Calu3 (cell line): ENCODE measurements at regions not wholly inside any gene's neighbourhood (a gene's known extent, or its start where the extent isn't known, plus 50 kb on each side); places are given as distances from the start of the nearest gene placed in this dataset.

Experiments
- BruUV-seq: library from RNA; stranded (reverse); fragments of 400-500 nt; replicated peaks from 2 replicates; lab custom pipeline; 2021; lab: Mats Ljungman, UMichigan
- CTCF ChIA-PET: fragments of 300-600 bp; sonication (Branson Sonifier 250); formaldehyde crosslinking; loops from one replicate; lab custom pipeline; 2022; ENCODE audit warnings: antibody characterized with exemption; lab: Charles Lee
- DNase-seq: peaks from one replicate; pipeline ENCODE4 v3.0.0; 2022
- H3K27ac Mint-ChIP-seq: one replicate; pipeline ENCODE4 v1.8.0; 2022; ENCODE audit warnings: mixed read lengths; ENCODE audit not compliant: unreplicated experiment
- H3K27me3 Mint-ChIP-seq: one replicate; pipeline ENCODE4 v1.8.0; 2022; ENCODE audit warnings: mixed read lengths; ENCODE audit not compliant: unreplicated experiment
- H3K36me3 Mint-ChIP-seq: one replicate; pipeline ENCODE4 v1.8.0; 2022; ENCODE audit warnings: mild to moderate bottlenecking, moderate library complexity, mixed read lengths; ENCODE audit not compliant: insufficient read depth, unreplicated experiment
- H3K4me1 Mint-ChIP-seq: one replicate; pipeline ENCODE4 v1.8.0; 2022; ENCODE audit warnings: mild to moderate bottlenecking, low read depth, mixed read lengths; ENCODE audit not compliant: unreplicated experiment
- H3K4me3 Mint-ChIP-seq: one replicate; pipeline ENCODE4 v1.8.0; 2022; ENCODE audit warnings: mild to moderate bottlenecking, low read depth, moderate library complexity, mixed read lengths; ENCODE audit not compliant: unreplicated experiment
- H3K9me3 Mint-ChIP-seq: one replicate; pipeline ENCODE4 v1.8.0; 2022; ENCODE audit warnings: low read depth, mixed read lengths; ENCODE audit not compliant: unreplicated experiment
- intact Hi-C: fragments of 100-400 bp; cut with micrococcal nuclease; formaldehyde crosslinking; loops from one replicate; pipeline ENCODE4 v1.10.0; 2022; ENCODE audit not compliant: unreplicated experiment
- TF ChIP-seq, protein P1 (sequence below): fragments of 200-600 bp; IDR thresholded peaks from one replicate; pipeline ENCODE4 v1.8.0; 2022; ENCODE audit warnings: antibody characterized with exemption; ENCODE audit not compliant: unreplicated experiment

DNA sequence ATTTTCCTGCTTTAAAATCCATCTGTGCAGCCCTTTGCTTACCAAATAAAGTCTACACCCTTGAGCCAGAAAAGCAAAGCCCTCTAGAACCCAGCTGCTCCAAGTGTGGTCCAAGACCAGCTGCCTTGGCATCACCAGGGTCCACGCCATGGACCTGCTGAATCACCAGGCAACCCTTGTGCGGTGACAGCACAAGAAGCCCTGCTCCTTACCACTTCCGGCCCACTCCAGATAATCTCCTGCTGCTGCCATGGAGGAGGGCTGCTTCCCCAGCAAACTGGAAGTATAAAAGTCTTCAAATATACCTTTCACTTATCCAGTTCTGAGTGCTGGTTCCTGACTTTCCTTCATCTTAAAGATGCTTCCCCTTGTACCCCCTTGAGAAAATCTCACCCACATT is 106.0 kb upstream of the PKDCC start:
- BruUV-seq, result no TSS peak
- peaks cover 23% of the 10 kb centered on the region for H3K4me1 Mint-ChIP-seq
- CTCF ChIA-PET, result no interaction called here
- intact Hi-C loops, result no loop called here
- H3K9me3 Mint-ChIP-seq, result no peaks in the 10 kb centered on the region
- TF ChIP-seq, protein P1, sequence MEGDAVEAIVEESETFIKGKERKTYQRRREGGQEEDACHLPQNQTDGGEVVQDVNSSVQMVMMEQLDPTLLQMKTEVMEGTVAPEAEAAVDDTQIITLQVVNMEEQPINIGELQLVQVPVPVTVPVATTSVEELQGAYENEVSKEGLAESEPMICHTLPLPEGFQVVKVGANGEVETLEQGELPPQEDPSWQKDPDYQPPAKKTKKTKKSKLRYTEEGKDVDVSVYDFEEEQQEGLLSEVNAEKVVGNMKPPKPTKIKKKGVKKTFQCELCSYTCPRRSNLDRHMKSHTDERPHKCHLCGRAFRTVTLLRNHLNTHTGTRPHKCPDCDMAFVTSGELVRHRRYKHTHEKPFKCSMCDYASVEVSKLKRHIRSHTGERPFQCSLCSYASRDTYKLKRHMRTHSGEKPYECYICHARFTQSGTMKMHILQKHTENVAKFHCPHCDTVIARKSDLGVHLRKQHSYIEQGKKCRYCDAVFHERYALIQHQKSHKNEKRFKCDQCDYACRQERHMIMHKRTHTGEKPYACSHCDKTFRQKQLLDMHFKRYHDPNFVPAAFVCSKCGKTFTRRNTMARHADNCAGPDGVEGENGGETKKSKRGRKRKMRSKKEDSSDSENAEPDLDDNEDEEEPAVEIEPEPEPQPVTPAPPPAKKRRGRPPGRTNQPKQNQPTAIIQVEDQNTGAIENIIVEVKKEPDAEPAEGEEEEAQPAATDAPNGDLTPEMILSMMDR, result no peak
- H3K36me3 Mint-ChIP-seq, result no peaks in the 10 kb centered on the region
- H3K27me3 Mint-ChIP-seq, result no peaks in the 10 kb centered on the region
- no peak overlapping the region for H3K27ac Mint-ChIP-seq
- H3K4me3 Mint-ChIP-seq, result no peak overlapping the region
- DNase-seq, result no peak

DNA sequence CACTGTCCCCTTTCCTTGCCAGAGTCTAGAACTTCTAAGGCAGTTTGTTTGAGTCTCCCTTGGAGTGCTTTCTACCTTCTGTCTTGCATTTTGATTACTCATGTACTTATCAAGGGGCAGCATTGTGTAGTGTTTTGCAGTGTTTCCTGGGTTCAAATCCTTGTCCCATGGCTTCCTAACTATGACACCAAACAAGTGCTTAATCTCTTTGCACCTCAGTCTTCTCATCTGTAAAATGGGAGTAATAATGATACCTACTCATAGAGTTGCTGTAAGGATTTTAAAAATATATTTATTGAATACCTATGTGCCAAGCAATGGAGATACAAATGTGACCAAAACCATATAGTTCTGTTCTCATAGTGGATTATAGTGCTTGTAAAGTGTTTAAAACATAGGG is 105.5 kb upstream of the PKDCC start:
- H3K4me3 Mint-ChIP-seq, result no peak overlapping the region
- no peaks in the 10 kb centered on the region for H3K9me3 Mint-ChIP-seq
- intact Hi-C loops, result no loop called here
- BruUV-seq, result no TSS peak
- TF ChIP-seq, protein P1, result no peak
- H3K27ac Mint-ChIP-seq, result no peak overlapping the region
- H3K27me3 Mint-ChIP-seq, result no peaks in the 10 kb centered on the region
- H3K4me1 Mint-ChIP-seq, result peaks cover 23% of the 10 kb centered on the region
- H3K36me3 Mint-ChIP-seq, result no peaks in the 10 kb centered on the region
- CTCF ChIA-PET, result no interaction called here
- no peak for DNase-seq

DNA sequence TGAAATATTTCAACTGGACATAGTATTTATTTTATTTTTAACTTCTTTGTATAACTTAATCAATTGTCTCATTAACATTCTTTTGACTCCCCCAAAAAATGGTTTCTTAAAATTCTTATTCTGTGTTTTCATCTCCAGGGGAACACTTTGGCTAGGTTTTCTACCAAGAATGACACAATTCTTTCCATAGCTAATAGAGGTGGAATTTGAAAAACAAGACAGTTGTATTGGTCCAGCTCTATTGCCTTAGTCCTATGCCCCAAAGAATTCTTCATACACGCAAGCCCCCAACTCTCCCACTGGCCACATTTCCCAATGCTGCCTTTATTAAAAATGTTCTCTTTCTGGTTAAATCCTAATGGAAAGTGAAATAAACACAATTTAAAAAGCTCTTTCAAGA is 104.7 kb upstream of the PKDCC start:
- TF ChIP-seq, protein P1, result no peak
- no peak overlapping the region for H3K27ac Mint-ChIP-seq
- CTCF ChIA-PET, result no interaction called here
- peaks cover 8% of the 10 kb centered on the region for H3K27me3 Mint-ChIP-seq
- no peak for DNase-seq
- peaks cover 20% of the 10 kb centered on the region for H3K4me1 Mint-ChIP-seq
- no peak overlapping the region for H3K4me3 Mint-ChIP-seq
- H3K9me3 Mint-ChIP-seq, result no peaks in the 10 kb centered on the region
- no TSS peak for BruUV-seq
- intact Hi-C loops, result no loop called here
- H3K36me3 Mint-ChIP-seq, result no peaks in the 10 kb centered on the region

DNA sequence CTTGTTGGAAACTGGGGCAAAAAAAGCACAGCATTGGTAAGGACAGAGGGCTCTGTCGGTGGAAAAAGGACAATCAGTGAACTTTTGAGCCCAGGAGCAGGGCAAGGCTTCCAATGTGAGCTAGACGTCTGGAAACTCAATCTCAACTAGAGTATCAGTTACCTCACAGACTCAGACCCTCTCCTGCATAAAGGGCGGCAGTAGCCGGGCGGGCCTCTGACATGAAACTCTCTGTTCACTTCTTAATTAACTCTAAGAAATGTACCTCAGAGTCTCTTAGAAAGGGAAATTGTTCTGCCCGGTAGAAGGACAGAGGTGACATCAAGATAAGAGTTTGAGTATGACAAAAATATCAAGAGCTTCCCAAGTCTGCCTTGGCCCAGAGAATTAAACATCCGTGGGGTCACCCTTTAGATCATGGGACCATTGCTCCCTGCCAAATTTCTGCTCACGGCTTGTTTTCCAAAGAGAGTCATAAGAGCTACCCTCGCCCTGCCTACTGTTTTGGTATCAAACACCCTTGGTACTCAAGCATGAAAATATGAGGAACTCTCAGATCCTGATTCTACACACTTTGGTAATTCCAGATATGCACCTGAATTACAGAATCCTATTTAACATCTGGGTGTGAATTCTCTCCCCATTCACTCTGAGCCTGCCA is 103.5 kb upstream of the PKDCC start:
- H3K4me1 Mint-ChIP-seq, result peaks cover 10% of the 10 kb centered on the region
- H3K27me3 Mint-ChIP-seq, result peaks cover 13% of the 10 kb centered on the region
- intact Hi-C loops, result no loop called here
- H3K9me3 Mint-ChIP-seq, result no peaks in the 10 kb centered on the region
- no peak overlapping the region for H3K4me3 Mint-ChIP-seq
- no peak overlapping the region for H3K27ac Mint-ChIP-seq
- no TSS peak for BruUV-seq
- no peak for DNase-seq
- no peaks in the 10 kb centered on the region for H3K36me3 Mint-ChIP-seq
- CTCF ChIA-PET, result interaction anchor here (0.6 kb wide), 1 partner anchor 1118 kb away, joined by 3 read pairs; no protein-coding TSS in a partner anchor
- TF ChIP-seq, protein P1, result no peak
